ENCODE measurements at regions not wholly inside any gene's neighbourhood (a gene's known extent, or its start where the extent isn't known, plus 50 kb on each side); places are given as distances from the start of the nearest gene placed in this dataset.
"Not testable (repeated sequence)": the region's sequence is repeated elsewhere in the genome, so short reads cannot be mapped to it uniquely, and the experiment has no call there.

DNA sequence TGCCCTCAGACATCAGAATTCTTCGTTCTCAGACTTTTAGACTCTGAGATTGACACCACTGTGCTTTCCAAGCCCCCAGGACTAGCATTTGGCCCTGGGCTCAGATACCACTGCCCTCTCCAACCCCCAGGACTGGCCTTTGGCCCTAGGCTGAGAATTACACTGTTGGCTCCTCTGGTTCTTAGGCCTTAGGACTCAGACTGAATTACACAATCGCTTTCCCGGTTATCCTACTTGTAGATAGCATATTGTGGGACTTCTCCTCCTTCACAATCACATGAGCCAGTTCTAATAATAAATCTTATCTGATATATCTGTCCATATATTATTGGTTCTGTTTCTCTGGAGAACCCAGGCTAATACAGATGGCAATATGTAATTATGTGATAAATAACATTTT lies 1725.5 kb downstream of the GRIK2 start:
- DNase-seq (ENCODE audit: low read depth in 1 of 2, low spot score in 1 of 2): no peak
- Histone ChIP-seq H3K27ac (no peak overlapping the region), H3K4me3 (no peak overlapping the region), H3K36me3 (no peaks in the 10 kb centered on the region), H3K9me3 (ENCODE audit: low read depth) (no peaks in the 10 kb centered on the region), H3K4me1 (ENCODE audit: low read depth) (no peaks in the 10 kb centered on the region), H3K27me3 (no peaks in the 10 kb centered on the region)
- TF ChIP-seq, protein P1, sequence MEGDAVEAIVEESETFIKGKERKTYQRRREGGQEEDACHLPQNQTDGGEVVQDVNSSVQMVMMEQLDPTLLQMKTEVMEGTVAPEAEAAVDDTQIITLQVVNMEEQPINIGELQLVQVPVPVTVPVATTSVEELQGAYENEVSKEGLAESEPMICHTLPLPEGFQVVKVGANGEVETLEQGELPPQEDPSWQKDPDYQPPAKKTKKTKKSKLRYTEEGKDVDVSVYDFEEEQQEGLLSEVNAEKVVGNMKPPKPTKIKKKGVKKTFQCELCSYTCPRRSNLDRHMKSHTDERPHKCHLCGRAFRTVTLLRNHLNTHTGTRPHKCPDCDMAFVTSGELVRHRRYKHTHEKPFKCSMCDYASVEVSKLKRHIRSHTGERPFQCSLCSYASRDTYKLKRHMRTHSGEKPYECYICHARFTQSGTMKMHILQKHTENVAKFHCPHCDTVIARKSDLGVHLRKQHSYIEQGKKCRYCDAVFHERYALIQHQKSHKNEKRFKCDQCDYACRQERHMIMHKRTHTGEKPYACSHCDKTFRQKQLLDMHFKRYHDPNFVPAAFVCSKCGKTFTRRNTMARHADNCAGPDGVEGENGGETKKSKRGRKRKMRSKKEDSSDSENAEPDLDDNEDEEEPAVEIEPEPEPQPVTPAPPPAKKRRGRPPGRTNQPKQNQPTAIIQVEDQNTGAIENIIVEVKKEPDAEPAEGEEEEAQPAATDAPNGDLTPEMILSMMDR (IDR thresholded peaks at IDR 0.05; ENCODE audit: low read depth, low read length): no peak

- no peaks in the 10 kb centered on the region for H3K4me1 ChIP-seq (ENCODE audit: low read depth)
- no peaks in the 10 kb centered on the region for H3K9me3 ChIP-seq (ENCODE audit: low read depth)
- DNase-seq (ENCODE audit: low read depth in 1 of 2, low spot score in 1 of 2): no peak
- no peaks in the 10 kb centered on the region for H3K36me3 ChIP-seq
- no peak overlapping the region for H3K4me3 ChIP-seq
- H3K27me3 ChIP-seq: no peaks in the 10 kb centered on the region
- H3K27ac ChIP-seq: no peak overlapping the region
- TF ChIP-seq, protein P1 (IDR thresholded peaks at IDR 0.05; ENCODE audit: low read depth, low read length): no peak
Observed at GRCh38 chr6:103114582-103114981, 1721.1 kb downstream of the GRIK2 start.

DNA sequence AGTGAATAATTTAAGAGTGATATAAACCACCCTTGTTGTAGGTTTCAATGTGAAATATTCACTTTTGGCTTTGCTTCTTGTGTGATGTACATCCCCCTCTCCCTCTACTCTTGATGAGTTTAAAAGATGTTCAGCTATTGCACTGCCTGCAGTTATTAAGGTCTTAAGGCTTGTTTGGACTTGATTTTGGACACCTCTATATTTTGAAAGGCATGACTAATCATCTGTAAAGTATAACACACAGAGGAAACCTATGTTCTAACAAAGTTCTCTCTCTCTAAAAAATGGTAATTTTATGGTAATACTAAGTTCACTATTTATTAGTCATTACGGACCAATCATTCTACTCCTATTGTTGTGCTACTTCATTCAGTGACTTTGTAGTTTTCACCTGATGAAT lies 1719.9 kb downstream of the GRIK2 start:
- H3K36me3 ChIP-seq: no peaks in the 10 kb centered on the region
- H3K9me3 ChIP-seq (ENCODE audit: low read depth): no peaks in the 10 kb centered on the region
- TF ChIP-seq, protein P1 (IDR thresholded peaks at IDR 0.05; ENCODE audit: low read depth, low read length): no peak
- no peak for DNase-seq (ENCODE audit: low read depth in 1 of 2, low spot score in 1 of 2)
- no peaks in the 10 kb centered on the region for H3K4me1 ChIP-seq (ENCODE audit: low read depth)
- H3K27ac ChIP-seq: no peak overlapping the region
- H3K27me3 ChIP-seq: no peaks in the 10 kb centered on the region
- no peak overlapping the region for H3K4me3 ChIP-seq

- Histone ChIP-seq H3K9me3 (ENCODE audit: low read depth) (no peaks in the 10 kb centered on the region), H3K27ac (no peak overlapping the region), H3K4me3 (no peak overlapping the region), H3K4me1 (ENCODE audit: low read depth) (no peaks in the 10 kb centered on the region), H3K27me3 (no peaks in the 10 kb centered on the region), H3K36me3 (no peaks in the 10 kb centered on the region)
- DNase-seq (ENCODE audit: low read depth in 1 of 2, low spot score in 1 of 2): no peak
- TF ChIP-seq, protein P1 (IDR thresholded peaks at IDR 0.05; ENCODE audit: low read depth, low read length): no peak
Observed at GRCh38 chr6:103107985-103108384, 1714.5 kb downstream of the GRIK2 start.

GRCh38 chr6:103105686-103106085 lies 1712.2 kb downstream of the GRIK2 start:
- Histone ChIP-seq H3K4me3 (no peak overlapping the region), H3K27ac (no peak overlapping the region), H3K27me3 (no peaks in the 10 kb centered on the region), H3K9me3 (ENCODE audit: low read depth) (no peaks in the 10 kb centered on the region), H3K4me1 (ENCODE audit: low read depth) (no peaks in the 10 kb centered on the region), H3K36me3 (no peaks in the 10 kb centered on the region)
- DNase-seq (ENCODE audit: low read depth in 1 of 2, low spot score in 1 of 2): peak in 1 of 2 donors; percentile 11
- TF ChIP-seq, protein P1 (IDR thresholded peaks at IDR 0.05; ENCODE audit: low read depth, low read length): no peak

- TF ChIP-seq, protein P1 (IDR thresholded peaks at IDR 0.05; ENCODE audit: low read depth, low read length): no peak
- no peaks in the 10 kb centered on the region for H3K9me3 ChIP-seq (ENCODE audit: low read depth)
Observed at GRCh38 chr6:103101267-103101666, 1707.8 kb downstream of the GRIK2 start.

GRCh38 chr6:103092414-103092813 lies 1698.9 kb downstream of the GRIK2 start:
- not testable (repeated sequence) for H3K36me3 ChIP-seq; H3K9me3 ChIP-seq (ENCODE audit: low read depth); H3K4me1 ChIP-seq (ENCODE audit: low read depth); H3K4me3 ChIP-seq; H3K27ac ChIP-seq; H3K27me3 ChIP-seq; DNase-seq (ENCODE audit: low read depth in 1 of 2, low spot score in 1 of 2)

More at GRCh38 chr6:103101267-103101666, 1707.8 kb downstream of the GRIK2 start:
- Histone ChIP-seq H3K27me3 (no peaks in the 10 kb centered on the region), H3K36me3 (no peaks in the 10 kb centered on the region), H3K4me1 (ENCODE audit: low read depth) (no peaks in the 10 kb centered on the region), H3K4me3 (no peak overlapping the region), H3K27ac (no peak overlapping the region)
- DNase-seq (ENCODE audit: low read depth in 1 of 2, low spot score in 1 of 2): no peak
